ENCODE measurements at regions not wholly inside any gene's neighbourhood (a gene's known extent, or its start where the extent isn't known, plus 50 kb on each side); places are given as distances from the start of the nearest gene placed in this dataset.

DNA sequence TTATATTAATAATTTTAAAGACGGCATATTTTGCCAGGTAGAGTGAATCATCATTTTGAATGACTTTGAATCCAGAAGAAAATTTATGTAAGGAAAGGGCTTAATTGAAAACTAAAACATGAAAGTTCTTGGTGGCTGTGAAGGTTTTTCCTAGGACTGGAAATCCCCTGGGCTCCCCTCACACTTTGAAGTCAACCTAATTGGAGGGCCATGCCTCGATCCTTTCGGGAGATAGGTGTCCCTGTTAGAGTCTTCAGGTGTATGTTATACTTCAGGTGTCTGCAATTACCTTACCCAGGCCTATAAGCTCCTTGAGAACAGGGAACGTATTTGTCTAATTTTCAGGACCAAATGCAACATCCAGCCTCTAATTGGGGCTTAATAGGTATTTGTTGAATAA lies 73.0 kb downstream of the ARL4C start:
- TF ChIP-seq TAF1 (IDR thresholded peaks at IDR 0.05; ENCODE audit: low read depth): no peak
- TF ChIP-seq RAD21 (conservative IDR thresholded peaks at IDR 0.05): no peak
- TF ChIP-seq, protein P1, sequence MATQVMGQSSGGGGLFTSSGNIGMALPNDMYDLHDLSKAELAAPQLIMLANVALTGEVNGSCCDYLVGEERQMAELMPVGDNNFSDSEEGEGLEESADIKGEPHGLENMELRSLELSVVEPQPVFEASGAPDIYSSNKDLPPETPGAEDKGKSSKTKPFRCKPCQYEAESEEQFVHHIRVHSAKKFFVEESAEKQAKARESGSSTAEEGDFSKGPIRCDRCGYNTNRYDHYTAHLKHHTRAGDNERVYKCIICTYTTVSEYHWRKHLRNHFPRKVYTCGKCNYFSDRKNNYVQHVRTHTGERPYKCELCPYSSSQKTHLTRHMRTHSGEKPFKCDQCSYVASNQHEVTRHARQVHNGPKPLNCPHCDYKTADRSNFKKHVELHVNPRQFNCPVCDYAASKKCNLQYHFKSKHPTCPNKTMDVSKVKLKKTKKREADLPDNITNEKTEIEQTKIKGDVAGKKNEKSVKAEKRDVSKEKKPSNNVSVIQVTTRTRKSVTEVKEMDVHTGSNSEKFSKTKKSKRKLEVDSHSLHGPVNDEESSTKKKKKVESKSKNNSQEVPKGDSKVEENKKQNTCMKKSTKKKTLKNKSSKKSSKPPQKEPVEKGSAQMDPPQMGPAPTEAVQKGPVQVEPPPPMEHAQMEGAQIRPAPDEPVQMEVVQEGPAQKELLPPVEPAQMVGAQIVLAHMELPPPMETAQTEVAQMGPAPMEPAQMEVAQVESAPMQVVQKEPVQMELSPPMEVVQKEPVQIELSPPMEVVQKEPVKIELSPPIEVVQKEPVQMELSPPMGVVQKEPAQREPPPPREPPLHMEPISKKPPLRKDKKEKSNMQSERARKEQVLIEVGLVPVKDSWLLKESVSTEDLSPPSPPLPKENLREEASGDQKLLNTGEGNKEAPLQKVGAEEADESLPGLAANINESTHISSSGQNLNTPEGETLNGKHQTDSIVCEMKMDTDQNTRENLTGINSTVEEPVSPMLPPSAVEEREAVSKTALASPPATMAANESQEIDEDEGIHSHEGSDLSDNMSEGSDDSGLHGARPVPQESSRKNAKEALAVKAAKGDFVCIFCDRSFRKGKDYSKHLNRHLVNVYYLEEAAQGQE (IDR thresholded peaks at IDR 0.05; ENCODE audit: borderline replicate concordance): no peak
- TF ChIP-seq POLR2AphosphoS5 (IDR thresholded peaks at IDR 0.05): no peak
- Histone ChIP-seq H2AFZ (ENCODE audit: low read depth, low read length) (no peak overlapping the region), H3K36me3 (ENCODE audit: insufficient read depth, low read length) (no peaks in the 10 kb centered on the region), H3K4me3 (ENCODE audit: low read length) (no peak overlapping the region), H4K20me1 (ENCODE audit: insufficient read depth) (no peaks in the 10 kb centered on the region), H3K9me2 (ENCODE audit: insufficient read depth, low read length) (no peaks in the 10 kb centered on the region), H3K4me2 (ENCODE audit: low read length) (no peak overlapping the region), H3K9me3 (ENCODE audit: low read length) (no peaks in the 10 kb centered on the region), H3K79me2 (replicated peaks; ENCODE audit: insufficient read depth, low read length) (no peaks in the 10 kb centered on the region), H3K27me3 (ENCODE audit: insufficient read depth, low read depth, low read length) (no peaks in the 10 kb centered on the region), H3F3A (ENCODE audit: insufficient read depth, low read length, poor library complexity, severe bottlenecking) (no peaks in the 10 kb centered on the region), H3K9ac (ENCODE audit: low read length) (no peak overlapping the region), H3K27ac (ENCODE audit: low read length) (no peak overlapping the region)

DNA sequence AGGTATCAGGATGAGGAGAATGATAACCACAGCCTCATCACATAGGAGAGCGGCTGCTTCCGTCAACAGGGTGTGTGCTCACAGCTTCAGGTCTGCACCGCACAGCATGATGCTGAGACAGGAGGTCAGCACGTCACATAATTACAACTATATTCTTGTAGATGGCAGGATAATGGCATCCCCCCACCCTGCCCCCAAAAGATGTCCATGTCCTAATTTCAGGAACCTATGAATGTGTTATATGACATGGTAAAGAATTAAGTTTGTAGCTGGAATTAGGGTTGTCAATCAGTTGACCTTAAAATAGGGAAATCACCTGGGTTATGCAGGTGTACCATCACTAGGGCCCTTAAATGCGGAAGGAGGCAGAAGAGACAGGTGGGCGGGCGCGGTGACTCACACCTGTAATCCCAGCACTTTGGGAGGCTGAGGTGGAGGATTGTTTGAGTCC lies 73.9 kb downstream of the ARL4C start:
- no peaks in the 10 kb centered on the region for H3K27me3 ChIP-seq (ENCODE audit: insufficient read depth, low read depth, low read length)
- no peaks in the 10 kb centered on the region for H3F3A ChIP-seq (ENCODE audit: insufficient read depth, low read length, poor library complexity, severe bottlenecking)
- no peak overlapping the region for H2AFZ ChIP-seq (ENCODE audit: low read depth, low read length)

DNA sequence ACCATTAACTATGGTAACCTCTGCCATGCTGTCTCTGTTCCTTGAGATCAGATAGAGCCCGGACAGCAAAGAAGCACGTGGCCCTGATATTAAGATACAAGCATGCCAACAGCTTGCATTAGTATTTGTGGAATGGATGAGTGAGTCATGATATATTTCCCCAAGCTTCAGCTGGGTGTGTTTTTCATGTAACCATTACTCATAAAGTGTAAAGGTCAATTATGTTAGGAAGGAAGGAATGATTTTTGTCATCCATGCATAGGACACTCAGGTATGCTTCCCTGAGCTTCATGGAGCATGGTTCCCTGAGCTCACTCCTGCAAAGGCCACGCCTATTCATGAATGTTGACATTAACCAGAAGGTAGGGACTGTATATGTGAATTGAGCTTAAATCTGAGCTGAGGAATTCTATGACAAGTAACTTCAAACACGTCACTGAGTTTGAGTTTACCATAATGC lies 74.6 kb downstream of the ARL4C start:
- Histone ChIP-seq H4K20me1 (ENCODE audit: insufficient read depth) (no peaks in the 10 kb centered on the region), H3K27me3 (ENCODE audit: insufficient read depth, low read depth, low read length) (no peaks in the 10 kb centered on the region), H3K36me3 (ENCODE audit: insufficient read depth, low read length) (no peaks in the 10 kb centered on the region), H3K27ac (ENCODE audit: low read length) (no peak overlapping the region), H3F3A (ENCODE audit: insufficient read depth, low read length, poor library complexity, severe bottlenecking) (no peaks in the 10 kb centered on the region), H3K4me2 (ENCODE audit: low read length) (no peak overlapping the region), H2AFZ (ENCODE audit: low read depth, low read length) (no peak overlapping the region), H3K9me2 (ENCODE audit: insufficient read depth, low read length) (no peaks in the 10 kb centered on the region), H3K9me3 (ENCODE audit: low read length) (no peaks in the 10 kb centered on the region), H3K79me2 (replicated peaks; ENCODE audit: insufficient read depth, low read length) (no peaks in the 10 kb centered on the region), H3K4me3 (ENCODE audit: low read length) (no peak overlapping the region), H3K9ac (ENCODE audit: low read length) (no peak overlapping the region)
- TF ChIP-seq TAF1 (IDR thresholded peaks at IDR 0.05; ENCODE audit: low read depth) (no peak), MXI1 (conservative IDR thresholded peaks at IDR 0.05; ENCODE audit: poor library complexity, severe bottlenecking) (no peak), POLR2AphosphoS5 (IDR thresholded peaks at IDR 0.05) (no peak), SMC3 (conservative IDR thresholded peaks at IDR 0.05; ENCODE audit: poor library complexity) (no peak), RAD21 (conservative IDR thresholded peaks at IDR 0.05) (no peak), EP300 (conservative IDR thresholded peaks at IDR 0.05; ENCODE audit: poor library complexity, severe bottlenecking) (no peak)
- TF ChIP-seq, protein P2, sequence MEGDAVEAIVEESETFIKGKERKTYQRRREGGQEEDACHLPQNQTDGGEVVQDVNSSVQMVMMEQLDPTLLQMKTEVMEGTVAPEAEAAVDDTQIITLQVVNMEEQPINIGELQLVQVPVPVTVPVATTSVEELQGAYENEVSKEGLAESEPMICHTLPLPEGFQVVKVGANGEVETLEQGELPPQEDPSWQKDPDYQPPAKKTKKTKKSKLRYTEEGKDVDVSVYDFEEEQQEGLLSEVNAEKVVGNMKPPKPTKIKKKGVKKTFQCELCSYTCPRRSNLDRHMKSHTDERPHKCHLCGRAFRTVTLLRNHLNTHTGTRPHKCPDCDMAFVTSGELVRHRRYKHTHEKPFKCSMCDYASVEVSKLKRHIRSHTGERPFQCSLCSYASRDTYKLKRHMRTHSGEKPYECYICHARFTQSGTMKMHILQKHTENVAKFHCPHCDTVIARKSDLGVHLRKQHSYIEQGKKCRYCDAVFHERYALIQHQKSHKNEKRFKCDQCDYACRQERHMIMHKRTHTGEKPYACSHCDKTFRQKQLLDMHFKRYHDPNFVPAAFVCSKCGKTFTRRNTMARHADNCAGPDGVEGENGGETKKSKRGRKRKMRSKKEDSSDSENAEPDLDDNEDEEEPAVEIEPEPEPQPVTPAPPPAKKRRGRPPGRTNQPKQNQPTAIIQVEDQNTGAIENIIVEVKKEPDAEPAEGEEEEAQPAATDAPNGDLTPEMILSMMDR (IDR thresholded peaks at IDR 0.05; ENCODE audit: poor library complexity, severe bottlenecking): no peak
- TF ChIP-seq, protein P1 (IDR thresholded peaks at IDR 0.05; ENCODE audit: borderline replicate concordance): no peak

More for the DNA sequence above, 73.9 kb downstream of the ARL4C start:
- H3K9ac ChIP-seq (ENCODE audit: low read length): no peak overlapping the region
- H3K9me3 ChIP-seq (ENCODE audit: low read length): no peaks in the 10 kb centered on the region
- H3K4me3 ChIP-seq (ENCODE audit: low read length): no peak overlapping the region
- H3K9me2 ChIP-seq (ENCODE audit: insufficient read depth, low read length): no peaks in the 10 kb centered on the region
- H3K27ac ChIP-seq (ENCODE audit: low read length): no peak overlapping the region
- TF ChIP-seq EP300 (conservative IDR thresholded peaks at IDR 0.05; ENCODE audit: poor library complexity, severe bottlenecking) (no peak), POLR2AphosphoS5 (IDR thresholded peaks at IDR 0.05) (no peak), RAD21 (conservative IDR thresholded peaks at IDR 0.05) (no peak), EZH2 (IDR thresholded peaks at IDR 0.05; ENCODE audit: borderline replicate concordance, insufficient read depth, low read length, poor library complexity, severe bottlenecking) (no peak), TAF1 (IDR thresholded peaks at IDR 0.05; ENCODE audit: low read depth) (no peak), MXI1 (conservative IDR thresholded peaks at IDR 0.05; ENCODE audit: poor library complexity, severe bottlenecking) (no peak)
- TF ChIP-seq, protein P2 (IDR thresholded peaks at IDR 0.05; ENCODE audit: poor library complexity, severe bottlenecking): no peak
- no peaks in the 10 kb centered on the region for H4K20me1 ChIP-seq (ENCODE audit: insufficient read depth)
- no peaks in the 10 kb centered on the region for H3K79me2 ChIP-seq (replicated peaks; ENCODE audit: insufficient read depth, low read length)
- H3K36me3 ChIP-seq (ENCODE audit: insufficient read depth, low read length): no peaks in the 10 kb centered on the region
- no peak overlapping the region for H3K4me2 ChIP-seq (ENCODE audit: low read length)
